ENCODE measurements at regions not wholly inside any gene's neighbourhood (a gene's known extent, or its start where the extent isn't known, plus 50 kb on each side); places are given as distances from the start of the nearest gene placed in this dataset.

DNA sequence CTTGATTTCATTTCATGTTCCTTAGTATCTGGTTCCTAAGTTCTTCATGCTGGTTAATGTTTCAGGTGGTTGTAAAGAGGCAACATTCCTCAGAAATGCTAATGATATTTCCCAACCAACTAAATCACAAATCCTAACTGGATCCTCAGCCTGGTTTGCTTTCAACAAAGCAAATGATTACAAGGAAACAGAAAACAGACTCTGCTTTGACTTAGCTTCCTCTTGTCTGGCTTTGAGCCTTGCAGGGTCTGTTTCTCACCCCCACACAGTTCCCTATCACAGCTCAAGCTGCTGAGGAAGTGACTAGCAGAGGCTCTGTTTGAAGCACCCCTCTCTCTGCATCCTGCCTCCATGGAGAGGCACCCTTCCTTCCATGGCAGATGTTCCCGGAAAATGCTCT, 130.2 kb upstream of the CTTNBP2 start:
- Histone ChIP-seq H3K4me1 (ENCODE audit: control extremely low read depth in 1 of 4, control insufficient read depth in 4 of 4, insufficient read depth in 4 of 4, low read length in 3 of 4) (peaks cover 0 to 9% (median 0%) of the 10 kb centered on the region in 4 experiments), H3K27ac (ENCODE audit: insufficient read depth in 1 of 2, low read depth in 1 of 2, low read length in 2 of 2, poor library complexity in 1 of 2, severe bottlenecking in 2 of 2) (no peak overlapping the region), H3K36me3 (ENCODE audit: control insufficient read depth in 4 of 4, insufficient read depth in 4 of 4, low read length in 3 of 4) (no peaks in the 10 kb centered on the region), H3K9me3 (ENCODE audit: control extremely low read depth in 1 of 5, control insufficient read depth in 4 of 5, insufficient read depth in 2 of 5, low read depth in 1 of 5, low read length in 4 of 5) (no peaks in the 10 kb centered on the region), H3K4me3 (ENCODE audit: control insufficient read depth in 1 of 7, extremely low read depth in 1 of 7, insufficient read depth in 4 of 7, low read depth in 2 of 7, low read length in 6 of 7) (no peak overlapping the region), H3K27me3 (replicated peaks in 2 of 5; ENCODE audit: control insufficient read depth in 4 of 5, insufficient read depth in 5 of 5, low read length in 4 of 5) (no peaks in the 10 kb centered on the region)
- peak in 2 of 3 donors; percentile 29 to 52 for DNase-seq
- POLR2A ChIA-PET, result no interaction called here
- WGBS (ENCODE audit: insufficient coverage), result 0% methylated on average over 1 of the region's 1 CpG
- CTCF ChIA-PET, result no interaction called here

GRCh38 chr7:118005026-118005425, 131.8 kb upstream of the CTTNBP2 start:
- Histone ChIP-seq H3K9me3 (ENCODE audit: control extremely low read depth in 1 of 5, control insufficient read depth in 4 of 5, insufficient read depth in 2 of 5, low read depth in 1 of 5, low read length in 4 of 5) (no peaks in the 10 kb centered on the region), H3K27ac (ENCODE audit: insufficient read depth in 1 of 2, low read depth in 1 of 2, low read length in 2 of 2, poor library complexity in 1 of 2, severe bottlenecking in 2 of 2) (no peak overlapping the region), H3K4me3 (ENCODE audit: control insufficient read depth in 1 of 7, extremely low read depth in 1 of 7, insufficient read depth in 4 of 7, low read depth in 2 of 7, low read length in 6 of 7) (no peak overlapping the region), H3K4me1 (ENCODE audit: control extremely low read depth in 1 of 4, control insufficient read depth in 4 of 4, insufficient read depth in 4 of 4, low read length in 3 of 4) (peaks cover 0 to 9% (median 0%) of the 10 kb centered on the region in 4 experiments), H3K27me3 (replicated peaks in 2 of 5; ENCODE audit: control insufficient read depth in 4 of 5, insufficient read depth in 5 of 5, low read length in 4 of 5) (no peaks in the 10 kb centered on the region), H3K36me3 (ENCODE audit: control insufficient read depth in 4 of 4, insufficient read depth in 4 of 4, low read length in 3 of 4) (no peaks in the 10 kb centered on the region)
- ChIA-PET POLR2A (no interaction called here), CTCF (no interaction called here)
- WGBS (ENCODE audit: insufficient coverage), result 100% methylated on average over 4 of the region's 4 CpGs
- no peak for DNase-seq

GRCh38 chr7:118006979-118007378, 133.7 kb upstream of the CTTNBP2 start:
- Histone ChIP-seq H3K27ac (ENCODE audit: insufficient read depth in 1 of 2, low read depth in 1 of 2, low read length in 2 of 2, poor library complexity in 1 of 2, severe bottlenecking in 2 of 2) (no peak overlapping the region), H3K36me3 (ENCODE audit: control insufficient read depth in 4 of 4, insufficient read depth in 4 of 4, low read length in 3 of 4) (no peaks in the 10 kb centered on the region), H3K4me1 (ENCODE audit: control extremely low read depth in 1 of 4, control insufficient read depth in 4 of 4, insufficient read depth in 4 of 4, low read length in 3 of 4) (peaks cover 0 to 9% (median 0%) of the 10 kb centered on the region in 4 experiments), H3K9me3 (ENCODE audit: control extremely low read depth in 1 of 5, control insufficient read depth in 4 of 5, insufficient read depth in 2 of 5, low read depth in 1 of 5, low read length in 4 of 5) (no peaks in the 10 kb centered on the region), H3K27me3 (replicated peaks in 2 of 5; ENCODE audit: control insufficient read depth in 4 of 5, insufficient read depth in 5 of 5, low read length in 4 of 5) (no peaks in the 10 kb centered on the region), H3K4me3 (ENCODE audit: control insufficient read depth in 1 of 7, extremely low read depth in 1 of 7, insufficient read depth in 4 of 7, low read depth in 2 of 7, low read length in 6 of 7) (no peak overlapping the region)
- CTCF ChIA-PET, result no interaction called here
- DNase-seq, result no peak
- POLR2A ChIA-PET, result no interaction called here
- WGBS (ENCODE audit: insufficient coverage), result 96% methylated on average over 3 of the region's 5 CpGs

DNA sequence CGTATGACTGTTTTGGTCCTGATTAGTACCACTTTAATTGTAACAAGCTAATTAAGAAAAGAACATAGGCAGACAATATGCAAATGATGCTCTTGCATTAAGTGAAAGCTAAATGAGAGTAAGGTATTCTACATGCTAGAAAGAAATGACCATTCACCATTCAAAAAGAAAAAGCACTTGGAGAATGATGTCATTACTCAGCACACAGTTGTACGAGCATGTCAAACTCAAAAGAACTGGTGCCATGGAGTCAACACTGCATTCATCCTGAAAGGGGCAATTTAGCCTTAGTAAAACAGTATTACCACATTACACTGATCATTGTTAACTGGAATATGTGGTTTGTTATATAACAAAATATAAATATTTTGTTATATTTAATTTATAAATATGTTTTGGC, 136.2 kb upstream of the CTTNBP2 start:
- DNase-seq, result no peak
- WGBS (ENCODE audit: insufficient coverage), result no CpG with 5 or more reads among the region's 2 CpGs
- no peak overlapping the region for H3K4me3 ChIP-seq (ENCODE audit: control insufficient read depth in 1 of 7, extremely low read depth in 1 of 7, insufficient read depth in 4 of 7, low read depth in 2 of 7, low read length in 6 of 7)
- POLR2A ChIA-PET, result no interaction called here
- no peaks in the 10 kb centered on the region for H3K4me1 ChIP-seq (ENCODE audit: control extremely low read depth in 1 of 4, control insufficient read depth in 4 of 4, insufficient read depth in 4 of 4, low read length in 3 of 4)
- no peak overlapping the region for H3K27ac ChIP-seq (ENCODE audit: insufficient read depth in 1 of 2, low read depth in 1 of 2, low read length in 2 of 2, poor library complexity in 1 of 2, severe bottlenecking in 2 of 2)
- no peaks in the 10 kb centered on the region for H3K9me3 ChIP-seq (ENCODE audit: control extremely low read depth in 1 of 5, control insufficient read depth in 4 of 5, insufficient read depth in 2 of 5, low read depth in 1 of 5, low read length in 4 of 5)
- H3K27me3 ChIP-seq (replicated peaks in 2 of 5; ENCODE audit: control insufficient read depth in 4 of 5, insufficient read depth in 5 of 5, low read length in 4 of 5), result no peaks in the 10 kb centered on the region
- CTCF ChIA-PET, result interaction anchor here (0.7 kb wide), 1 partner anchor 23 kb away, joined by 3 read pairs; no protein-coding TSS in a partner anchor
- H3K36me3 ChIP-seq (ENCODE audit: control insufficient read depth in 4 of 4, insufficient read depth in 4 of 4, low read length in 3 of 4), result no peaks in the 10 kb centered on the region

- WGBS (ENCODE audit: insufficient coverage), result no CpG with 5 or more reads among the region's 3 CpGs
- no peaks in the 10 kb centered on the region for H3K36me3 ChIP-seq (ENCODE audit: control insufficient read depth in 4 of 4, insufficient read depth in 4 of 4, low read length in 3 of 4)
- ChIA-PET POLR2A (no interaction called here), CTCF (no interaction called here)
- H3K27ac ChIP-seq (ENCODE audit: insufficient read depth in 1 of 2, low read depth in 1 of 2, low read length in 2 of 2, poor library complexity in 1 of 2, severe bottlenecking in 2 of 2), result no peak overlapping the region
- H3K27me3 ChIP-seq (replicated peaks in 2 of 5; ENCODE audit: control insufficient read depth in 4 of 5, insufficient read depth in 5 of 5, low read length in 4 of 5), result no peaks in the 10 kb centered on the region
- H3K4me3 ChIP-seq (ENCODE audit: control insufficient read depth in 1 of 7, extremely low read depth in 1 of 7, insufficient read depth in 4 of 7, low read depth in 2 of 7, low read length in 6 of 7), result no peak overlapping the region
- no peaks in the 10 kb centered on the region for H3K9me3 ChIP-seq (ENCODE audit: control extremely low read depth in 1 of 5, control insufficient read depth in 4 of 5, insufficient read depth in 2 of 5, low read depth in 1 of 5, low read length in 4 of 5)
- H3K4me1 ChIP-seq (ENCODE audit: control extremely low read depth in 1 of 4, control insufficient read depth in 4 of 4, insufficient read depth in 4 of 4, low read length in 3 of 4), result no peaks in the 10 kb centered on the region
- no peak for DNase-seq
These were observed 138.4 kb upstream of the CTTNBP2 start for GRCh38 chr7:118011652-118012051.

DNA sequence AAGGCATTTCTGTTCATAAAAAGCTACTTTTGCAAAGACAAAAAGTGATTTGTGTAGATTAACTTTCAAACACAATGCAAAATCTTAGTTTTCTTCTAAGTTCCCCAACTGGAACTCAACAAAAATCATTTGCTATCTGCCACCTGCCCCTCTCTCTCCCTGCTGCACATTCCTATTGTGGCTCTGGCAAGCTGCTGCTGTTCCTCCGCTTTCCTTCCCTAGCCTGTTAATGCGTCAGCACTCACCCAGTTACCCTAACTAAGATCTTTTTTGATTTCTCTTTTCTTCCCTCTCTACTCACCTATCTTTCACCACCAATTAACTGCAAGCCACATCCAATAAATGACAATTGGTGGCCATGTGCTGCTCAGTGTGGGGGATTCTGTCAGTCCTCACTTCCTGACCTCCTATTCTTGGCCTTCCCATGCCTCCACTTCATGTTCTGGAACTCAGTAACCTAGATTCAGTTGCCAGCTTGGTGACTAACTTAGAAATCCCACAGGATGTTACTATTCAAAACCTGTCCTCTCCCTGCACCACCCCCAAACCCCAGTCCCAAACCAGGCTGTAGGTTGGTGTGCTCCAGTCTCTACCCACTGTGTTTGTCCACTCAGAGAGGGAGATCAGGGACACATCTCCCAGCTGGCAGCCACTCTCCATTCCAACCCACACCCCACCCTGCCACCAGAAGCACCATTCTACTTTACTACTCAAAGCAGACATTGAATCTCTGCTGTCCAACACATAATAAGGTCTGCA, 140.2 kb upstream of the CTTNBP2 start:
- no peaks in the 10 kb centered on the region for H3K4me1 ChIP-seq (ENCODE audit: control extremely low read depth in 1 of 4, control insufficient read depth in 4 of 4, insufficient read depth in 4 of 4, low read length in 3 of 4)
- no peaks in the 10 kb centered on the region for H3K27me3 ChIP-seq (replicated peaks in 2 of 5; ENCODE audit: control insufficient read depth in 4 of 5, insufficient read depth in 5 of 5, low read length in 4 of 5)
- H3K36me3 ChIP-seq (ENCODE audit: control insufficient read depth in 4 of 4, insufficient read depth in 4 of 4, low read length in 3 of 4), result no peaks in the 10 kb centered on the region
- CTCF ChIA-PET, result interaction anchor here (1.1 kb wide), 1 partner anchor 23 kb away, joined by 4 read pairs; no protein-coding TSS in a partner anchor
- POLR2A ChIA-PET, result no interaction called here
- WGBS (ENCODE audit: insufficient coverage), result 86% methylated on average over 2 of the region's 2 CpGs
- no peaks in the 10 kb centered on the region for H3K9me3 ChIP-seq (ENCODE audit: control extremely low read depth in 1 of 5, control insufficient read depth in 4 of 5, insufficient read depth in 2 of 5, low read depth in 1 of 5, low read length in 4 of 5)
- DNase-seq, result no peak
- H3K4me3 ChIP-seq (ENCODE audit: control insufficient read depth in 1 of 7, extremely low read depth in 1 of 7, insufficient read depth in 4 of 7, low read depth in 2 of 7, low read length in 6 of 7), result no peak overlapping the region
- H3K27ac ChIP-seq (ENCODE audit: insufficient read depth in 1 of 2, low read depth in 1 of 2, low read length in 2 of 2, poor library complexity in 1 of 2, severe bottlenecking in 2 of 2), result no peak overlapping the region

GRCh38 chr7:118022546-118022945, 149.3 kb upstream of the CTTNBP2 start:
- no peak for DNase-seq
- Histone ChIP-seq H3K4me1 (ENCODE audit: control extremely low read depth in 1 of 4, control insufficient read depth in 4 of 4, insufficient read depth in 4 of 4, low read length in 3 of 4) (no peaks in the 10 kb centered on the region), H3K27ac (ENCODE audit: insufficient read depth in 1 of 2, low read depth in 1 of 2, low read length in 2 of 2, poor library complexity in 1 of 2, severe bottlenecking in 2 of 2) (no peak overlapping the region), H3K27me3 (replicated peaks in 2 of 5; ENCODE audit: control insufficient read depth in 4 of 5, insufficient read depth in 5 of 5, low read length in 4 of 5) (no peaks in the 10 kb centered on the region), H3K36me3 (ENCODE audit: control insufficient read depth in 4 of 4, insufficient read depth in 4 of 4, low read length in 3 of 4) (no peaks in the 10 kb centered on the region), H3K4me3 (ENCODE audit: control insufficient read depth in 1 of 7, extremely low read depth in 1 of 7, insufficient read depth in 4 of 7, low read depth in 2 of 7, low read length in 6 of 7) (no peak overlapping the region), H3K9me3 (ENCODE audit: control extremely low read depth in 1 of 5, control insufficient read depth in 4 of 5, insufficient read depth in 2 of 5, low read depth in 1 of 5, low read length in 4 of 5) (no peaks in the 10 kb centered on the region)
- ChIA-PET CTCF (interaction anchor here (1.0 kb wide), 1 partner anchor 9 kb away, joined by 3 read pairs; no protein-coding TSS in a partner anchor), POLR2A (no interaction called here)
- WGBS (ENCODE audit: insufficient coverage), result no CpG with 5 or more reads among the region's 2 CpGs

Data from common myeloid progenitor, CD34-positive (primary cell).